SK-N-SH (cell line): ENCODE measurements at regions not wholly inside any gene's neighbourhood (a gene's known extent, or its start where the extent isn't known, plus 50 kb on each side); places are given as distances from the start of the nearest gene placed in this dataset.

ENCODE experiments used
- CTCF ChIA-PET: fragments of 300-600, 350-600 bp; formaldehyde crosslinking; extraction: SDS; loops from one replicate; lab custom pipeline; 2021; lab: Yijun Ruan, JAX
- POLR2A ChIA-PET: fragments of 350-600 bp; sonication (Branson Sonifier 250); formaldehyde crosslinking; extraction: SDS; loops from one replicate; lab custom pipeline; 2020; ENCODE audit warnings: antibody characterized with exemption, inconsistent platforms; lab: Yijun Ruan, JAX
- DNase-seq: peaks from one replicate; pipeline ENCODE4 v3.0.0; 2012
- H2AFZ ChIP-seq: fragments of 200-600 bp; sonication (generic); 2 replicates; pipeline ENCODE4 v1.8.1; 2016; ENCODE audit warnings: antibody characterized with exemption, mild to moderate bottlenecking, low read depth
- H3F3A ChIP-seq: fragments of 200-600 bp; sonication (generic); replicated peaks from 2 replicates; pipeline ENCODE3; 2016; ENCODE audit warnings: antibody characterized with exemption, mild to moderate bottlenecking; ENCODE audit not compliant: insufficient read depth
- H3K27ac ChIP-seq, 2 experiments: fragments of 200-500 bp in 1 of 2; fragments of 200-600 bp in 1 of 2; sonication (Bioruptor generic) in 1 of 2; sonication (generic), shearing (Covaris generic) in 1 of 2; 2 replicates each; pipeline versions ENCODE4 v1.5.1 to v1.6.1; 2014 to 2016; ENCODE audit warnings: low read depth in 2 of 2, inconsistent platforms in 1 of 2, low read length in 1 of 2, mild to moderate bottlenecking in 1 of 2, mixed read lengths in 1 of 2
- H3K27me3 ChIP-seq: fragments of 200-600 bp; sonication (generic), shearing (Covaris generic); 2 replicates; pipeline ENCODE4 v1.6.1; 2016; ENCODE audit warnings: mixed run types; ENCODE audit not compliant: insufficient read depth
- H3K36me3 ChIP-seq, 2 experiments: fragments of 200-500 bp in 1 of 2; fragments of 200-600 bp in 1 of 2; sonication (Bioruptor generic) in 1 of 2; sonication (generic) in 1 of 2; replicated peaks in 1 of 2; 2 replicates each; pipeline versions ENCODE3 to v1.5.1; 2014 to 2016; ENCODE audit warnings: low read length in 1 of 2, mild to moderate bottlenecking in 1 of 2; ENCODE audit not compliant: insufficient read depth in 2 of 2, control insufficient read depth in 1 of 2
- H3K4me1 ChIP-seq, 2 experiments: fragments of 200-500 bp in 1 of 2; fragments of 200-600 bp in 1 of 2; sonication (Bioruptor generic) in 1 of 2; sonication (generic), shearing (Covaris generic) in 1 of 2; 2 replicates each; pipeline versions ENCODE4 v1.5.1 to v1.6.1; 2014 to 2016; ENCODE audit warnings: low read depth in 1 of 2, low read length in 1 of 2, mixed run types in 1 of 2; ENCODE audit not compliant: insufficient read depth in 2 of 2, control insufficient read depth in 1 of 2
- H3K4me2 ChIP-seq: fragments of 200-600 bp; sonication (generic), shearing (Covaris generic); 2 replicates; pipeline ENCODE4 v1.6.1; 2017; ENCODE audit warnings: mixed run types
- H3K4me3 ChIP-seq, 2 experiments: fragments of 200-500 bp in 1 of 2; fragments of 200-600 bp in 1 of 2; sonication (Bioruptor generic) in 1 of 2; sonication (generic), shearing (Covaris generic) in 1 of 2; 2 replicates each; pipeline versions ENCODE4 v1.5.1 to v1.8.1; 2014 to 2016; ENCODE audit warnings: low read depth in 2 of 2, inconsistent platforms in 1 of 2, low read length in 1 of 2, mild to moderate bottlenecking in 1 of 2, mixed read lengths in 1 of 2, moderate library complexity in 1 of 2
- H3K79me2 ChIP-seq: fragments of 200-600 bp; sonication (generic); 2 replicates; pipeline ENCODE4 v1.8.1; 2017; ENCODE audit warnings: mild to moderate bottlenecking; ENCODE audit not compliant: insufficient read depth
- H3K9ac ChIP-seq: fragments of 200-600 bp; sonication (generic); 2 replicates; pipeline ENCODE4 v1.6.1; 2017; ENCODE audit warnings: mixed run types
- H3K9me2 ChIP-seq: fragments of 200-600 bp; sonication (generic); 2 replicates; pipeline ENCODE4 v1.6.1; 2017; ENCODE audit warnings: mixed run types
- H3K9me3 ChIP-seq: fragments of 200-600 bp; sonication (generic); 2 replicates; pipeline ENCODE4 v1.6.1; 2017; ENCODE audit warnings: mixed run types, mild to moderate bottlenecking, moderate library complexity
- H4K20me1 ChIP-seq: fragments of 200-600 bp; sonication (generic); 2 replicates; pipeline ENCODE4 v1.6.1; 2017; ENCODE audit warnings: mild to moderate bottlenecking, mixed run types; ENCODE audit not compliant: insufficient read depth
- CHD2 ChIP-seq: fragments of 150-350 bp; IDR thresholded peaks from 2 replicates; pipeline ENCODE4 v1.6.1; 2018; ENCODE audit warnings: low read length; ENCODE audit not compliant: partially characterized antibody
- ELF1 ChIP-seq: IDR thresholded peaks from 2 replicates; pipeline ENCODE4 v1.4.0; 2012
- FOSL2 ChIP-seq: IDR thresholded peaks from 2 replicates; pipeline ENCODE4 v1.4.0; 2012; ENCODE audit warnings: low read depth, mild to moderate bottlenecking, moderate library complexity, borderline replicate concordance
- FOXM1 ChIP-seq: IDR thresholded peaks from 2 replicates; pipeline ENCODE4 v1.4.0; 2012; ENCODE audit warnings: low read depth, mild to moderate bottlenecking
- GATA2 ChIP-seq: sonication (generic); formaldehyde crosslinking; IDR thresholded peaks from 2 replicates; pipeline ENCODE4 v1.5.0; 2020; ENCODE audit warnings: mild to moderate bottlenecking, missing genetic modification reagents
- RAD21 ChIP-seq: IDR thresholded peaks from 2 replicates; pipeline ENCODE4 v1.6.1; 2012; ENCODE audit warnings: mild to moderate bottlenecking, low read length
- RFX5 ChIP-seq: IDR thresholded peaks from 2 replicates; pipeline ENCODE4 v1.6.1; 2012; ENCODE audit warnings: mild to moderate bottlenecking, improper control_type of control experiment, low read length
- RXRA ChIP-seq: IDR thresholded peaks from 2 replicates; pipeline ENCODE4 v1.4.0; 2012; ENCODE audit warnings: low read depth, mild to moderate bottlenecking, borderline replicate concordance
- SIN3A ChIP-seq: IDR thresholded peaks from 2 replicates; pipeline ENCODE4 v1.6.1; 2012; ENCODE audit warnings: low read depth, mild to moderate bottlenecking, low read length, moderate library complexity, borderline replicate concordance
- TEAD4 ChIP-seq: IDR thresholded peaks from 2 replicates; pipeline ENCODE4 v1.4.0; 2012; ENCODE audit warnings: mild to moderate bottlenecking, borderline replicate concordance; ENCODE audit not compliant: insufficient read depth
- YY1 ChIP-seq: IDR thresholded peaks from 2 replicates; pipeline ENCODE4 v1.4.0; 2012; ENCODE audit warnings: low read depth, mild to moderate bottlenecking
- WGBS: methylation state at CpG from one replicate; pipeline ENCODE4 v1.1.6; 2017; ENCODE audit warnings: low lambda C conversion rate; 5-methylcytosine and 5-hydroxymethylcytosine counted together
- TF ChIP-seq, protein P1 (sequence below): IDR thresholded peaks from 2 replicates; pipeline ENCODE4 v1.6.1; 2012; ENCODE audit warnings: mild to moderate bottlenecking, low read depth, low read length, moderate library complexity
- TF ChIP-seq, protein P2 (sequence below): fragments of 150-350 bp; IDR thresholded peaks from 2 replicates; pipeline ENCODE4 v1.6.1; 2017; ENCODE audit warnings: antibody characterized with exemption, low read length, low read depth, borderline replicate concordance
- TF ChIP-seq, protein P3 (sequence below): fragments of 200-600 bp; sonication (generic); IDR thresholded peaks from 2 replicates; pipeline ENCODE4 v1.6.1; 2017; ENCODE audit warnings: antibody characterized with exemption, mild to moderate bottlenecking, moderate library complexity
- TF ChIP-seq, protein P4 (sequence below): fragments of 150-350 bp; IDR thresholded peaks from 2 replicates; pipeline ENCODE4 v1.6.1; 2016; ENCODE audit warnings: mild to moderate bottlenecking, low read depth, low read length
- TF ChIP-seq, protein P5 (sequence below): IDR thresholded peaks from 2 replicates; pipeline ENCODE4 v1.4.0; 2012; ENCODE audit warnings: low read depth

DNA sequence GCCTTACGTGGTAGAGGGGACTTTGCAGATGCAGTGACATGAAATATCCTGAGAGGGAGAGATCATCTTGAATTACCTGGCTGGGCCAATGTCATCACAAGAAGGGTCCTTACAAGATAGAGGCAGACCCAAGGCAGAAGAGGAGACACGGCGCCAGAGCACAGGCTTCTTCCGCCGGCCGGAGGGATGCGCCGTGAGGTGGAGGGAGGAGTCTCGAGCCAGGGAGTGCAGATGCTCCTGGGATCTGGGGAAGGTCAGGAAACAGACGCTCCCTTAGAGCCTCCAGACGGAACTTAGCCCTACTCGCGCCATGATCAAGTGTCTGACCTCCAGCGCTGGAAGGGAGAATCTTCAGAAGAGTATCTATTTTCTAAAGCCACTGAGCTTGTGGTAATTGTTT, 304.8 kb downstream of the GLRX3 start:
- WGBS = 55% methylated on average over 14 of the region's 14 CpGs
- DNase-seq = no peak
- Histone ChIP-seq H3K9me3 (0 out of 2 replicates have a peak, but pooled peaks cover 4% of the 10 kb centered on the region), H3F3A (no peaks in the 10 kb centered on the region), H3K4me3 (no peak overlapping the region), H3K4me1 (no peaks in the 10 kb centered on the region), H3K9me2 (no peaks in the 10 kb centered on the region), H3K4me2 (no peak overlapping the region), H3K36me3 (no peaks in the 10 kb centered on the region), H4K20me1 (no peaks in the 10 kb centered on the region), H3K27ac (no peak overlapping the region), H3K9ac (no peak overlapping the region), H2AFZ (no peak overlapping the region), H3K79me2 (no peaks in the 10 kb centered on the region), H3K27me3 (no peaks in the 10 kb centered on the region)
- TF ChIP-seq RFX5 = no peak
- TF ChIP-seq, protein P1, sequence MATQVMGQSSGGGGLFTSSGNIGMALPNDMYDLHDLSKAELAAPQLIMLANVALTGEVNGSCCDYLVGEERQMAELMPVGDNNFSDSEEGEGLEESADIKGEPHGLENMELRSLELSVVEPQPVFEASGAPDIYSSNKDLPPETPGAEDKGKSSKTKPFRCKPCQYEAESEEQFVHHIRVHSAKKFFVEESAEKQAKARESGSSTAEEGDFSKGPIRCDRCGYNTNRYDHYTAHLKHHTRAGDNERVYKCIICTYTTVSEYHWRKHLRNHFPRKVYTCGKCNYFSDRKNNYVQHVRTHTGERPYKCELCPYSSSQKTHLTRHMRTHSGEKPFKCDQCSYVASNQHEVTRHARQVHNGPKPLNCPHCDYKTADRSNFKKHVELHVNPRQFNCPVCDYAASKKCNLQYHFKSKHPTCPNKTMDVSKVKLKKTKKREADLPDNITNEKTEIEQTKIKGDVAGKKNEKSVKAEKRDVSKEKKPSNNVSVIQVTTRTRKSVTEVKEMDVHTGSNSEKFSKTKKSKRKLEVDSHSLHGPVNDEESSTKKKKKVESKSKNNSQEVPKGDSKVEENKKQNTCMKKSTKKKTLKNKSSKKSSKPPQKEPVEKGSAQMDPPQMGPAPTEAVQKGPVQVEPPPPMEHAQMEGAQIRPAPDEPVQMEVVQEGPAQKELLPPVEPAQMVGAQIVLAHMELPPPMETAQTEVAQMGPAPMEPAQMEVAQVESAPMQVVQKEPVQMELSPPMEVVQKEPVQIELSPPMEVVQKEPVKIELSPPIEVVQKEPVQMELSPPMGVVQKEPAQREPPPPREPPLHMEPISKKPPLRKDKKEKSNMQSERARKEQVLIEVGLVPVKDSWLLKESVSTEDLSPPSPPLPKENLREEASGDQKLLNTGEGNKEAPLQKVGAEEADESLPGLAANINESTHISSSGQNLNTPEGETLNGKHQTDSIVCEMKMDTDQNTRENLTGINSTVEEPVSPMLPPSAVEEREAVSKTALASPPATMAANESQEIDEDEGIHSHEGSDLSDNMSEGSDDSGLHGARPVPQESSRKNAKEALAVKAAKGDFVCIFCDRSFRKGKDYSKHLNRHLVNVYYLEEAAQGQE = no peak
- TF ChIP-seq SIN3A = no peak
- no peak for TF ChIP-seq YY1
- no peak for TF ChIP-seq TEAD4
- TF ChIP-seq, protein P2, sequence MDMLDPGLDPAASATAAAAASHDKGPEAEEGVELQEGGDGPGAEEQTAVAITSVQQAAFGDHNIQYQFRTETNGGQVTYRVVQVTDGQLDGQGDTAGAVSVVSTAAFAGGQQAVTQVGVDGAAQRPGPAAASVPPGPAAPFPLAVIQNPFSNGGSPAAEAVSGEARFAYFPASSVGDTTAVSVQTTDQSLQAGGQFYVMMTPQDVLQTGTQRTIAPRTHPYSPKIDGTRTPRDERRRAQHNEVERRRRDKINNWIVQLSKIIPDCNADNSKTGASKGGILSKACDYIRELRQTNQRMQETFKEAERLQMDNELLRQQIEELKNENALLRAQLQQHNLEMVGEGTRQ = no peak
- TF ChIP-seq GATA2 (CRISPR knock-in tag) = no peak
- no peak for TF ChIP-seq CHD2
- TF ChIP-seq FOSL2 = no peak
- TF ChIP-seq, protein P3, sequence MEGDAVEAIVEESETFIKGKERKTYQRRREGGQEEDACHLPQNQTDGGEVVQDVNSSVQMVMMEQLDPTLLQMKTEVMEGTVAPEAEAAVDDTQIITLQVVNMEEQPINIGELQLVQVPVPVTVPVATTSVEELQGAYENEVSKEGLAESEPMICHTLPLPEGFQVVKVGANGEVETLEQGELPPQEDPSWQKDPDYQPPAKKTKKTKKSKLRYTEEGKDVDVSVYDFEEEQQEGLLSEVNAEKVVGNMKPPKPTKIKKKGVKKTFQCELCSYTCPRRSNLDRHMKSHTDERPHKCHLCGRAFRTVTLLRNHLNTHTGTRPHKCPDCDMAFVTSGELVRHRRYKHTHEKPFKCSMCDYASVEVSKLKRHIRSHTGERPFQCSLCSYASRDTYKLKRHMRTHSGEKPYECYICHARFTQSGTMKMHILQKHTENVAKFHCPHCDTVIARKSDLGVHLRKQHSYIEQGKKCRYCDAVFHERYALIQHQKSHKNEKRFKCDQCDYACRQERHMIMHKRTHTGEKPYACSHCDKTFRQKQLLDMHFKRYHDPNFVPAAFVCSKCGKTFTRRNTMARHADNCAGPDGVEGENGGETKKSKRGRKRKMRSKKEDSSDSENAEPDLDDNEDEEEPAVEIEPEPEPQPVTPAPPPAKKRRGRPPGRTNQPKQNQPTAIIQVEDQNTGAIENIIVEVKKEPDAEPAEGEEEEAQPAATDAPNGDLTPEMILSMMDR = no peak
- no peak for TF ChIP-seq ELF1
- no peak for TF ChIP-seq RXRA
- TF ChIP-seq RAD21 = no peak
- TF ChIP-seq, protein P4, sequence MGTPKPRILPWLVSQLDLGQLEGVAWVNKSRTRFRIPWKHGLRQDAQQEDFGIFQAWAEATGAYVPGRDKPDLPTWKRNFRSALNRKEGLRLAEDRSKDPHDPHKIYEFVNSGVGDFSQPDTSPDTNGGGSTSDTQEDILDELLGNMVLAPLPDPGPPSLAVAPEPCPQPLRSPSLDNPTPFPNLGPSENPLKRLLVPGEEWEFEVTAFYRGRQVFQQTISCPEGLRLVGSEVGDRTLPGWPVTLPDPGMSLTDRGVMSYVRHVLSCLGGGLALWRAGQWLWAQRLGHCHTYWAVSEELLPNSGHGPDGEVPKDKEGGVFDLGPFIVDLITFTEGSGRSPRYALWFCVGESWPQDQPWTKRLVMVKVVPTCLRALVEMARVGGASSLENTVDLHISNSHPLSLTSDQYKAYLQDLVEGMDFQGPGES = no peak
- no peak for TF ChIP-seq FOXM1
- TF ChIP-seq, protein P5, sequence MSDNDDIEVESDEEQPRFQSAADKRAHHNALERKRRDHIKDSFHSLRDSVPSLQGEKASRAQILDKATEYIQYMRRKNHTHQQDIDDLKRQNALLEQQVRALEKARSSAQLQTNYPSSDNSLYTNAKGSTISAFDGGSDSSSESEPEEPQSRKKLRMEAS = no peak
- ChIA-PET POLR2A (no interaction called here), CTCF (no interaction called here)
